Fibroblast of peridontal ligament (primary cell): ENCODE measurements at regions not wholly inside any gene's neighbourhood (a gene's known extent, or its start where the extent isn't known, plus 50 kb on each side); places are given as distances from the start of the nearest gene placed in this dataset.
"Not testable (repeated sequence)": the region's sequence is repeated elsewhere in the genome, so short reads cannot be mapped to it uniquely, and the experiment has no call there.

Experiments
- DNase-seq: peaks from one replicate; pipeline ENCODE4 v3.0.0-alpha.2; 2010; ENCODE audit errors: extremely low read depth

- no peak for DNase-seq
Observed at GRCh38 chr10:65342245-65342644, 1583.6 kb upstream of the LRRTM3 start.

DNA sequence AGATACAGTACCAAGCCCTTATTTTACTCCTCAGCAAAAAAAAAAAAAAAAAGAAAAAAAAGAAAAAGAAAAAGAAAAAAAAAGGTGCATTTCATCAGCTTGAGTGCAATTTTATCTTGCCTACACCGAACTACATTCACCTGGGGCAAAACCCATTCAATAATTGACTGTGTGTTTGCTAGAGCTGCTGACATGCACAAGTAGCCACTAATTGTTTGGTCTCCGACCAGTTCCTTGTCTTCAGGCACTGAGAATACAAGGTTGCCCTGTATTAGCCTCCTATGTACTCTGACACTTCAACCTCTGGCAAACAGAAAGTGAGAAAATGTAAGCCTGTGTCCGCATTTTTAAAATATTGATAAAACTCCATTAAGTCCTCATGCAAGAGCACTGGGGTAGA lies 1579.4 kb upstream of the LRRTM3 start:
- no peak for DNase-seq

GRCh38 chr10:65348637-65349036 lies 1577.2 kb upstream of the LRRTM3 start:
- no peak for DNase-seq

DNA sequence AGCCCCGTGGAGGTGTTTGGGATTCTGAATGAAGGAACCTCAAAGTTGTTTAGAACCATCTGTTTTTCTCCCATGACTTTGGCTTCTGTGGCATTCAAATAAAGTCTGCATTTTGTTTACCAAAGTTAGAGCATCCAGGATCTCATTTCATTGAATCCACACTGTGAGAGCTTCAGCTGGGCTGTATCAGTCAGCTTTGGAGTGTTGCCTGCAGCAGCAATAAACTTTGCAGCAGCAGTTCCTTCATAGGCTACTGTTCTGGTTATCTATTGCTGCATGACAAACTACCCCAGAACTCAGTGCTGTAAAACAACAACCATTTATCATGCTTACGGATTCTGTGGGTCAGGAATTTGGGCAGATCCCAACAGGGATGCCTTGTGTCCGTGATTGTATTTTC lies 1575.2 kb upstream of the LRRTM3 start:
- DNase-seq, result no peak

GRCh38 chr10:65355141-65355680 lies 1570.6 kb upstream of the LRRTM3 start:
- DNase-seq, result no peak

- peak; percentile 3 for DNase-seq
Observed at GRCh38 chr10:65358565-65358964, 1567.3 kb upstream of the LRRTM3 start.

- no peak for DNase-seq
Observed at GRCh38 chr10:65360497-65360896, 1565.3 kb upstream of the LRRTM3 start.

GRCh38 chr10:65365878-65366277 lies 1560.0 kb upstream of the LRRTM3 start:
- no peak for DNase-seq

GRCh38 chr10:65367706-65368105 lies 1558.1 kb upstream of the LRRTM3 start:
- DNase-seq, result no peak

- DNase-seq, result no peak
Observed at GRCh38 chr10:65375528-65375927, 1550.3 kb upstream of the LRRTM3 start.

DNA sequence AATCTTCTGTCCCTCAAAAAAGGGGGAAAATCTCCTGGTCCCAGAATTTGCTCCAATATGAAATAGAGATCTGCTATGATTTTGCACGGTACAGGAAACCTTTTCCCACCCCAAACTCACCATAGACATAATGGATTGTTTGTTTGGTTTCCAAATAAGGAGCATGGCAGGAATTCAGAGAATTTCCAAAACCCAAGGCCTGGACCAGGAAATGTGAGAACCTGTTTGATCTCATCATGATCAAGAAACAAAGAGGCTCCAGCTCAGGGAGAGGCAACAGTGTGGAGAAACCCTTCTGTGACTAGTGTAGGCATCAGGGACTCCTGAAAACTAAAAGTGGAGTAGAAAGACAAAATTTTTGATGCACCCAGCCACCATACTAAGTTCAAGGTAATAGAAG lies 1548.1 kb upstream of the LRRTM3 start:
- no peak for DNase-seq

GRCh38 chr10:65394502-65395297 lies 1531.1 kb upstream of the LRRTM3 start:
- peak; percentile 13 for DNase-seq

DNA sequence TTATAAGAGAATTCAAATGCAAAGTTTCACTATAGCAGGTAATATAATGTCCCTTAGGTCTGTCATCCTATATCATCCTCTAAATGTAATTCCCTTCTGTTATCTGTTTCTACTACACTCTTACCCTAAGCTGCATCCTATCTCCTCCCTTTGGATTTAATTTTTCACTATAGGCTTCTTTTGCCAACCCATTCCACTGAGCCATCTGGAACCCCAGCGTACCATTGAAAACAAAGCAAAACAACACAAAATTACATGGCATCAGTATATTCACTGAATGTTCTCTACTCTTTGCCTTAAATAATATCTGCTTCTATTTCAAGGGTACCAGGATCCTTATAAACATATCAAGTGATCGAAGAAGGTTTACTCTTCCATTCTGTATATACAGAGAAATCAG lies 1530.2 kb upstream of the LRRTM3 start:
- DNase-seq, result no peak

DNA sequence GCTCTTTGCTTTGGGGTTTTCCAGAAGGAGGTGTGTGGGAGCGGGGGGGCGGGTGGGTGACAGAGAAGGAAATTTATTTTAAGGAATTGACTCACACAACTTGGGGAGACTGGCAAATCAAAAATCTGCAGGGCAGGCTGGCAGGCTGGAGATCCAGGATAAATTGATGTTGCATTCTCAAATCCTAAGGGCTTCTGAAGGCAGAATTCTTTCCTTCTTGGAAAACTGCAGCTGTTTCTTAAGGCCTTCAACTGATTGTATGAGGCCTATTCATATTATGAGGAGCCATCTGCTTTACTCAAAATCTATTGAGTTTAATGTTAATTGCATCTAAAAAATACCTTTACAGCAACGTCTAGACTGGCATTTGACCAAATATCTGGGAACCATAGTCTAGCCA lies 1528.8 kb upstream of the LRRTM3 start:
- DNase-seq, result no peak

DNA sequence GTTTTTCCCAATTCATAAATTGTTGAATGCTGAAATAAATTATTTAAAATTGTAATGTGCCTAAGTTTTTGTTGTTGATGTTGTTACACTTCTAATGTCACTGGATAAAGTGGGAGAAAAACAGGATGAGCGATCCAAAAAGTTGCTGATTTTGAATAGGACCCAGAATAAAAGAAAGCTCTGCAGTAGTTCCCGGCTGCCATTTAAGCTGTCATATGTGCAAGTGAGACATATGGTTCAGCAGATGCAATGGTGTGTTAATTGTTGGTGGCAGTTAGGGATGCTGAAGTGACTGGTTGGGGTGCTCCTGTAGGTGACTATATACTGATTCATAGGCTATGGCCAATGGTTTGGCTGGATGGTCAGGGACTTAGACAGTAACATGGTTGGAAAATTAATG lies 1517.4 kb upstream of the LRRTM3 start:
- no peak for DNase-seq

DNA sequence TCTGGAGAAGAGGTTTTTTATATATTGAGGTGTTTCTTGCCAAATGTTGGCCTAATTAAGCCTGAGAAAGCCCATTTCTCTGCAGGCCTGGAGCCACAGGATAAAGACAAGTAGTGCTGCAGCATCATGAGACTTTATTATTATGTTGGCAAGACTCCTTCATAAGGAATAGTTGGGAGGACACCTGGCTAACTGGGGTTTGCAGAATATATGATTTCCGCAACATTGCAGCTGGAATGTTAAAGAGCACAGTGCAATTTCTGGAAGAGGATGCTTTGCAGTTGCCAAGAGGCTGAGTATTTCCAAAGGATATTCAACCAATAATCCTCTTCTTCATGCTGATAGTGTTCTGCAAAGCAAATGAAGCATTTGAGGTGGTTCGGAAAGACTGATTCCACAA lies 1512.8 kb upstream of the LRRTM3 start:
- DNase-seq, result no peak

DNA sequence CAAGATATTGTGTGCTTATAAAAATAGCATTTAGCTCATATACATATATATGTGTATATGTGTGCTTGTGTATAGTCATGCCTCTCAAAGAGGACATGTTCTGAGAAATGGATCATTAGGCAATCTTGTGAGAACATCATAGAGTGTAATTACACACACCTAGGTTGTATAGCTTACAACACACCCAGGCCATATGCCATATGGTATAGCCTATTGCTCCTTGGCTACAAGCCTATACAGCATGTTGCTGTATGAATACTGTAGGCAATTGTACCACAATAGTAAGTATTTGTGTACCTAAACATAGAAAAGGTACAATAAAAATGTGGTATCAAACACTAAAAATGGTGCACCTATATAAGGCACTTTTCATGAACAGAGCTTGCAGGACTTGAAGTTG lies 1510.5 kb upstream of the LRRTM3 start:
- DNase-seq, result no peak

GRCh38 chr10:65416094-65416493 lies 1509.7 kb upstream of the LRRTM3 start:
- DNase-seq, result no peak

DNA sequence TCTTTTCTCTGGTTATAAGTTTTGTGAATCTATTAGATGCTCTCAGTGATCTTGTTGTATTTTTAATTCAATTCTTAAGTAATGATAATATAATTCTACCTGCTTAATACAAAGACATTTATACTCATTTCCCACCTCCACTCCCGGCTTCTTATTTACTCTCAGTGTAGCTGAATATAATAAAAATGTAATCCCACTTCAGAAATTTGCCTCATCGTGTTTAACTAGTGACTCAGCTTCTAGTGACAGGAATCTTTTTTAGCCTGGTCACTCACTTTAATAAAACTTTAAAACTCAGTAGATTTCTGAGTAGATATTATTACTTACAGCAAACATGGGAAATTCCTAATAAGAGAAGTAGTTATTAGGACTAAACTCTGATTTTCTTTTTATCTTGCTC lies 1506.2 kb upstream of the LRRTM3 start:
- DNase-seq, result peak; percentile 1

- DNase-seq, result no peak
Observed at GRCh38 chr10:65423043-65423442, 1502.8 kb upstream of the LRRTM3 start.

- DNase-seq, result not testable (repeated sequence)
Observed at GRCh38 chr10:65429381-65429780, 1496.5 kb upstream of the LRRTM3 start.

- no peak for DNase-seq
Observed at GRCh38 chr10:65430979-65431378, 1494.9 kb upstream of the LRRTM3 start.

DNA sequence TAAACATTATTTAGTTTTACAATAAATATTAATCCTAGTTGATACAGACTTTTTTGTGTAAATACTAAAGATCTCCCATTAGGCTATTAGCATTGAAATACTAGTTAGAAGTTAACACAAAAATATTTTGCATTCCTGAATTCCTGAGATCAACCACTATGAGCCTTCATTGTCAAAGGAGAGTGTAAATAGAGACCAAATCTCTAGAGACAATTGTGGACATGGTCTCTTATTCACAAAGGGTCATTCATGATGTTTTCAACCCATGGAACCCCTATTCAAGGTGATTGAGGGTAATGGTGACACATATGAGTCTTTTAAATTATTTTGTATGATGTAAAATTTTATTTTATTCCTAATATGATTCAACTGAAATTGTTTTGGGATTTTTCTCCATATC lies 1454.8 kb upstream of the LRRTM3 start:
- no peak for DNase-seq

- no peak for DNase-seq
Observed at GRCh38 chr10:65482848-65483247, 1443.0 kb upstream of the LRRTM3 start.
